H54 (cell line): ENCODE measurements at regions not wholly inside any gene's neighbourhood (a gene's known extent, or its start where the extent isn't known, plus 50 kb on each side); places are given as distances from the start of the nearest gene placed in this dataset.

Source experiments
- DNase-seq: peaks from one replicate; pipeline ENCODE4 v3.0.0; 2011; ENCODE audit warnings: low spot score, mixed read lengths; ENCODE audit not compliant: insufficient read length
- FAIRE-seq: peaks from 3 replicates; lab custom pipeline; 2011; peaks lifted over from hg19 to GRCh38; lab: Jason Lieb, UNC
- POLR2A ChIP-seq: IDR thresholded peaks from 2 replicates; pipeline ENCODE4 v1.6.1; 2011; ENCODE audit warnings: low read depth, mild to moderate bottlenecking, low read length

- TF ChIP-seq POLR2A, result no peak
- FAIRE-seq (peak; percentile 82), DNase-seq (peak; percentile 4)
Measured at GRCh38 chr6:18742406-18742805, 355.3 kb downstream of the RNF144B start.

- FAIRE-seq (no peak), DNase-seq (no peak)
- no peak for TF ChIP-seq POLR2A
Measured at GRCh38 chr6:18746727-18747126, 359.6 kb downstream of the RNF144B start.

GRCh38 chr6:18748314-18748713 lies 361.2 kb downstream of the RNF144B start:
- no peak for FAIRE-seq
- TF ChIP-seq POLR2A, result no peak

GRCh38 chr6:18752278-18753068 lies 365.3 kb downstream of the RNF144B start:
- DNase-seq (no peak), FAIRE-seq (no peak)
- TF ChIP-seq POLR2A, result no peak

More at GRCh38 chr6:18748314-18748713, 361.2 kb downstream of the RNF144B start:
- no peak for DNase-seq

- no peak for DNase-seq
- FAIRE-seq, result no peak
- TF ChIP-seq POLR2A, result no peak
Measured at GRCh38 chr6:18753076-18753475, 365.9 kb downstream of the RNF144B start.

- no peak for TF ChIP-seq POLR2A
- no peak for FAIRE-seq
- no peak for DNase-seq
Measured at GRCh38 chr6:18763086-18763485, 375.9 kb downstream of the RNF144B start.

- TF ChIP-seq POLR2A, result no peak
- DNase-seq, result no peak
Measured at GRCh38 chr6:18784794-18785193, 397.6 kb downstream of the RNF144B start.

GRCh38 chr6:18785810-18786490 lies 398.8 kb downstream of the RNF144B start:
- DNase-seq (no peak), FAIRE-seq (no peak)
- no peak for TF ChIP-seq POLR2A

More at GRCh38 chr6:18784794-18785193, 397.6 kb downstream of the RNF144B start:
- no peak for FAIRE-seq

- DNase-seq (no peak), FAIRE-seq (no peak)
- no peak for TF ChIP-seq POLR2A
Measured at GRCh38 chr6:18792866-18793265, 405.7 kb downstream of the RNF144B start.

GRCh38 chr6:18795726-18796125 lies 408.6 kb downstream of the RNF144B start:
- FAIRE-seq, result no peak
- TF ChIP-seq POLR2A, result no peak
- no peak for DNase-seq

- no peak for TF ChIP-seq POLR2A
- no peak for DNase-seq
- FAIRE-seq, result no peak
Measured at GRCh38 chr6:18820725-18821124, 433.6 kb downstream of the RNF144B start.

- FAIRE-seq (no peak), DNase-seq (peak; percentile 2)
- no peak for TF ChIP-seq POLR2A
Measured at GRCh38 chr6:18823782-18824386, 436.7 kb downstream of the RNF144B start.

GRCh38 chr6:18829272-18829870 lies 442.2 kb downstream of the RNF144B start:
- FAIRE-seq (no peak), DNase-seq (no peak)

GRCh38 chr6:18835976-18836375 lies 448.8 kb downstream of the RNF144B start:
- DNase-seq (no peak), FAIRE-seq (no peak)
- no peak for TF ChIP-seq POLR2A

More at GRCh38 chr6:18829272-18829870, 442.2 kb downstream of the RNF144B start:
- TF ChIP-seq POLR2A, result no peak

GRCh38 chr6:18837013-18837412 lies 449.9 kb downstream of the RNF144B start:
- no peak for DNase-seq
- no peak for TF ChIP-seq POLR2A
- no peak for FAIRE-seq
